GM19023 (cell line): ENCODE measurements at regions not wholly inside any gene's neighbourhood (a gene's known extent, or its start where the extent isn't known, plus 50 kb on each side); places are given as distances from the start of the nearest gene placed in this dataset.
A peak's percentile ranks its signal among the peaks of the same experiment; 100 is the strongest.
"Not testable (repeated sequence)": the region's sequence is repeated elsewhere in the genome, so short reads cannot be mapped to it uniquely, and the experiment has no call there.

Experiments
- ATAC-seq: cut with Tn5 transposase; IDR thresholded peaks from one replicate; pipeline ENCODE4 v1.9.1; 2021; ENCODE audit warnings: mild to moderate bottlenecking, moderate library complexity; ENCODE audit not compliant: unreplicated experiment

DNA sequence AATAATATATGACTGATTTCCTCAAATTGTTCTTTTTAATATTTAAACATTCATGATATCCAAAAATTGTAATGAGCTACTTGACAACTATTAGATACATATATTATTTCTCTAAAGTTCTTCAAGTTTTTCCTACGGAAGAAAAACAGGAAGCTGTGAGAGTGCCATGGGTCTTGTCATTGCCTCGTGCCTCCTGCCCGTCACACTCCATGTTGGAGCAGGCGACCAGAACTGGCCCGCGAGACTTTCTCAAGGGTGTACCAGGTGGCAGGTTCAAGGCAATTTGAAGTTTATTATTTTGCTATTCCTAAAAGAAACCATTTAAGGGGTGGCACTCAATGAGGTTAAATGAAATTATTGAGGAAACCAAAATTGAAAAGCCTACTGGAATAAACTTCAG, 337.2 kb downstream of the HACE1 start:
- no peak for ATAC-seq

DNA sequence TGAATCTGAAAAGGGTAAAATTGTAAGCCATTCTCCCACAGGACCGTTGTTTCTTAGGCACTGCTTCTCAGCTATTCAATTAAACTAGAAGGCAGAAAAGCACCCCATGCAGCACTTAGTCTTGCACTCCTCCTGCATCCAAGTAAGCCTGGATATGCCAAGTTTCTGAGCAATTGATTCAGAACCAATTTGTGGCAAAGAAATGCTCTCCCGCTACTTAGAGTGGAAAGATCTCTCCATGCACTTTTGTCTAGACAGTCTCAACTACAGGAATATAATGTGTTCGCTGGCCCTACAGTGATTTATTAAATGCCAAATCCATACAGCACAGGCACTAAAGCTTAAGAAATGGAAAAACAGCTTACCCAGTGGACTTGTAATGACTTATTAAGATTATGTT, 338.5 kb downstream of the HACE1 start:
- no peak for ATAC-seq

DNA sequence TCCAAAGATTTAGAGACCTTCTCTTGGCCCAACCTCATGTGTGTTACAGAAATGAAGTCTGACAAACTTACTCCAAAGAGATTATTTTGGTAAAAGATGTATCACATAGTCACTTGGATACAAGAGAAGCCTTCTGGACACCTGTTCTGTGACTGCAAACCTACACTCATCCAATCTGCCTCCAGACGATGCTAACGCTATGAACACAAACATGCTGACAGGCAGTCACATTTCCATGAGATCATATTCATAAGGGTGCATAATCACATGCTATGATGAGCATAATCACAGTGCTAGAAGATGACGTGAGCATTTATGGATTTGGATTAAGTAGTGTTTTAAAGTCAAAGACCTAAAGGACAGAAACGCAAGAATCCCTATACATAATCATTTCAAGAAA, 340.2 kb downstream of the HACE1 start:
- no peak for ATAC-seq

DNA sequence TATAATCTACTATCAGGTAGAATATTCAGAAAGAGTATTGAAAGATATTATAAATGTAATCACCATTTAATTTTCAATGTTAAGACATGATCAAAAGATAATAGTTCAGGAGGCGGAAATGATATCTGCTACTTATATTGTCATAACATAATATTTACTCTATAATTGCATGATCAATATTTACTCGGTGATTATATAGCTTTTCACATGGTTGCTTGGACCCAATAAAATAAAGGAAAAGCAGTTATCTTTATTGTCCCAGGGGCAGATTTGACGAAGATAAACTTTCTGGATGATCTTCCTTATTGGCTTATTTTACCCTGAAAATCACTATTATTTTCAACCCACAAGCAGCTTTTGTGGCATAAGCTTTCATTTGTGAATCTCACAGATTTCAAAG, 350.4 kb downstream of the HACE1 start:
- no peak for ATAC-seq

DNA sequence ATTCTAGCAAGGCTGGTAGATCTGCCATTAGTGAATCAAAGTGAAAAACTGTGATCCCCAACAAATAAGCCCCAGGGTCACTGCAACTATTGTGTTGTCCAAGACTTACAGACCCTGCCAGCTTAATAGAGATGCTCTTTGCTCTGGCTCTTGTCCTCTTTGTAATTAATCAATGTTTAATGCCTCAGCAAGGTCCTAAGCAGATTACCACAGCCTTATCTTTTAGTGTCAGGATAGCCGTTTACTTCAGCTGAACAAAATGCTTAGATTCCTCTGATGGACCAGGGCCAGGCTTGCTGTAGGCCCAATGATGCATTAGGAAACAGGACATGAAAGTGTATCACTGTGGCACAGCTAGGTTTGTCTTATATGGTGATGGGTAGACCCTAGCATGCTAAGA, 353.3 kb downstream of the HACE1 start:
- ATAC-seq = no peak

DNA sequence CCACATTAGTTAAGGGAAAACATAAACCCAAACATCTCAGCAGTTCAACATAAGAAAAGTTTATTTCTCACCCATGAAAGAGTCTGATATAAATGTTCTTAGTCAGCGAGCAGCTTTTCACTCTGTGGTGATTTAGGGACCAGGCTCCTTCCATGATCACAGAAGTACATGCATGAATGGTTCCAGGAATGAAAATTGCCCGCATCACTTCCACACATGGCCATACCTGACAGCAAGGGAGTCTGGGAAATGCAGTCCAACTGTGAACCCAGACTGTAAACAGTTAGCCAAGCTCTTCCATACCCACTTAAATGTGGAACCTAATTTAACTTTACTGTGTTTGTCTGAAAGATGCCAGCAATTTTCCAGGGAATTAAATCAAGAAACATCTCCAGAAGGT, 353.9 kb downstream of the HACE1 start:
- ATAC-seq = no peak

DNA sequence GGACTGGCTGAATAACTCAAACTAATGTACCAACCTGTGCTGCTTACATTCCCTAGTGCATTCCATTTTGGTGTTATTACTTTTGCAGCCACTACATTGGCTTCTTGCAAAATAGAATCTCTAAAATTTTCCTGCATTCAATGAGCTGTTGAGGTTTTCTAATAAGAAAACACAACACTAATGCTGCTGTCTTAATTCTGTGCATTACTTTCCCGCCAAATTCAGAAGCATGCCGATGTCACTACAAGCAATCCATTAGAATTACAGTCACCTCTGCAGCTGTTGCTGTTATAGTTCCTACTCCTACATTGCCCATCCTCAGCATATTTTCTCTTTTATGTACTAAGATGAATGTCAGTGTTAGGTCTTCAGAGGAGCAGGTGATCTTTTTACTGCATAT, 359.5 kb downstream of the HACE1 start:
- ATAC-seq = no peak

DNA sequence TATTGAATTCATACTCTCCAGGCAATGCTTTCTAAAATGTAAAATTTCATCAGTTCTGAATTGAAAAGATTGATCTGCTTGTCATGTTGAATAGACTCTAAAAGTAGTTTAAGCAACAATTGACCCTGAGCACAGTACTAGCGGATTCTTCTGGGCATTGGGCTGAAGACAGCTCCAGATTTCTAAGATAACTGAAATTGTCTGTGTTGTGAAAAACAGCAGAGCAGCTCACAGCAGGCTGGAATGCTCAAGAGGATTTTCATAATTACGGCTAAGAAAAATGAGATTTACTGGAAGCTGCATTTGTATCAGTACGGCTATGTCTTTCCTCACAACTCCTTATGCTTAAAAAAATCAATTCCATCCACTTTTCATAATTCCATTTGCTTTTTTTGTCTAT, 373.7 kb downstream of the HACE1 start:
- no peak for ATAC-seq

DNA sequence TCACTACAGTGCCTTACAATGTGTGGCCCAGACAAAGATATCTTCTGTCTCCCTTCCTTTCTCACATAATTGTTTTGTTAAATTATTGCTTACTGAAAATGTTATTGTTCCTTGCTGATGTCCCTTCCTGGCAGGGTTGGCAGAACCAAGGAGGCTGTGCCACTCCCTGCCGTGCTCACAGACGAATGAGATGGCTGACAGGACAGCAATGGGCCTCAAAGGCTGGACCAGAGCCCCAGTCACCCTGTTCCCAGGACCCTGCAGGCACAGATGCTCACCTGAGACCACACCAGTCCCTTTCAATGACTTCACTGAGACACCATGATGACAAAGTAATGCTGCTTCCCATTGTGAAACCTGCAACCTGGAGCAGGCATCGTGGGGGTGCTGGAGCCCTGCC, 375.1 kb downstream of the HACE1 start:
- no peak for ATAC-seq

DNA sequence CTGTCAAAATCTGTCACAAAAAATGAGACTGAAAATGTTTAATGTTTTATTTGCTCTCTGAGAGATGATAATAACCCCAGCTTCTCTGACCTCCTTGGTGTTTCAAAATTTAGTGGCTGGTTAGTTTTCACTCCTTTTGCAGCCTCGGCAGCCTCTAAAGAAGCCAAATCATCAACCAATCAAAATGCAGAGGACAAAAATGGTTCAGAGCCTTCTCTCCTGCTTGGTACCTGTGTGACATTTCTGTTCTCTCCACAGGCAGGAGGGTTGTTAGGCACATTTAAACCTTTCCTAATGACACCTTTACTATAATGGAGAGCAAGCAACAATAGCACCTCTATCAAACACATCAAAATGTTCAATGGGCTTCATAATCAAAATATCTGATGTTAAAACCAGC, 375.5 kb downstream of the HACE1 start:
- ATAC-seq = no peak

DNA sequence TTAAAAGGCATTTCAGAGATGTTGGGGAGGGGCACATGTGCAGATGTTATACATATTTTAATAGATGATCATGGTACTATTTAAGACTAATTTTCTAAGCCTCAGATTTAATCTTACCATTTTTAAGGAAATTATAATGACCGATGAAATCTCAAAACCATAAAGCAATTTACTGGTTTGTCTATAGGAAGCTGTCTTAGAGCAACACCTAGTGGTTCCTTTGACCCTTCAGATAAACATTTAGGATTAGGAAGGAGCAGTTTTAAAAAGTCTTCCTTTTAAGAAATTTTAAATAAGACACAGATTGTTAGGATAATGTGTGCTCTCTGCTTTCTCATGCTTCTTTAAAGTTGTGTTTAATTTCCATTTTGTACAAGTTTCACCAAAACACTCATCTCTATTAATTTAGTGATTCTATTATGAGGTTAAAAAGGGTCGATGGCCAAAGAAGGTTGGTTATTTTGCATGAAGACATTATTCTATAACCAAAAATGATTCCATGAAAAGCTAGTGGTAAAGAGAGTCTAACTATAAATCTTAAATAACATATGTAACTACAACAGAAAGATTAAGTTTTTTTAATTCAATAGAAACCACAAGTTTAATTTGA, 376.4 kb downstream of the HACE1 start:
- no peak for ATAC-seq

DNA sequence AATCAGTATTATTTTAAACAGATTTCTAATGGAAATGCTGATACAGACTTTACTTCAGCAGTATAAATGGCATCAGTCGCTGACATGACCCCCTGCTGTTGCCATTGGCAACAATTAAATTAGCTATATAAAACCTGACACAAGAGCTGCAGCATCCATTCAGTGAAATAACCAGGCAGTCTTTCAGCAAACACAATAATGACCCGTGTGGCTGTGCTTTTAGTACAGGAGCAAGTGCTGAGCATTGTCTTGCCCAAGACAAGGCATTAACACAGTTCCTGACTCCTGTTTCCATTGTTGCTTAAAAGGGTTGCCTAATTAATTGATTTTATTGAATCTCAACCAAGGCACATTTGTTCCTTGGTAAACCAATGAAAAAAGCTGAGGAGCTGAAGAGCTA, 382.1 kb downstream of the HACE1 start:
- ATAC-seq = no peak

DNA sequence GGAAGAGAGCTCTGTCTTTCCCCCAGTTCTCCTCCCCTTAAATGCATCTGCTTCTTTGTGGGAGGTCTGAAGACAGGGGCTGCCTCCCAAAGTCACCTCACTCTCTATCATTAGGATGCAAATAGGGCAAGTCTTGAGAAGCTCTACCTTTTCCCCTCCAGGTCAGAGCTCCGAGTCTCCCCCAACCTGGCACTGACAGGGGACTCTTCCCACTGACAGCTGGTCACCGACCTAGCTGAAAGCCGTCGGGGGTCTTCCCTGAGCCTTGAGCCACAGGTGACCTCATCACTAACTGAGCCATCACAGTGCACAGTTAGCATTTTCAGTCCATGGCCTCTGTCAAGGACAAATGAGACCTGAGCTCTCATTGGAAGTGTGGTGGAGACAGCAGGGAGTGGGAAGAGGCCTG, 386.7 kb downstream of the HACE1 start:
- ATAC-seq = no peak

DNA sequence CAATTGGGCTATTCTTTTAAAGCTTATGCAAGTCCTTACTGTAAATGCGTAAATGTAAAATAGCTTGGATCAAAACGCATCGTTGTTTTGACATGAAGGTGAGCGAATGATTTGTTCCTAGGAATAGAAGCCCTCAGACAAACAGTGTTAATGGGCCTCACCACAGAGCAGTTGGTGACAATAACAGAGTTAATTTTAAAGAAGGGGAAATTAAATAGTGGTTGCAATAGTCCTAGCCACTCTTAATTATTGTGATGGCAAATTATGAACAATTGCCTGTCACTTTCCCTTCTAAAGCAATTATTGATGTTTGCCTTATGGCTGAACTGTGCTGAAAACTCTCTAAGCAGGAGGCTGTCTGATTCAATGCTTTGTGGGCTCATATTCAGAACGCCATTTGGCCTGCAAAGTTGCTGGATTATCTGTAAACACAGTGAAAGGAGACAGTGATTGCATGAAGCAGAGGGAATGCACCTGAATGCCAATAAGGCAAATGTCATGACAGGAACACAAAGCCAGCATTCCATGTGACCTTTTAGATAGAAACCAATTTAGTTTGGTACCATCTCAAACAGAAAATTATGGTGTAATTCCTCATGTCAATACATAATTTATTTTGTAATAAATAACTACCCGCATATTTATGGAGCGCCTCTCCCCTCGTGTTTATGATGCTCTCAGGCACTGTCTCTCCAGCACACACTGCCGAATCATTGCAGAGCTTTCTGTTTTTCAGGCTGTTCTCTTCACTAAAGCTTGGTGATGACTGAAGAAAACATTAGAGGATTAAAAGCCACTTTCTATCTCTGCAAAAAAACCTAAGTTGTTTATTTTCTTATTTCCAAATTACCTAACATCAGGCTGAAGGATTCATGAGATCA, 387.5 kb downstream of the HACE1 start:
- ATAC-seq = no peak

DNA sequence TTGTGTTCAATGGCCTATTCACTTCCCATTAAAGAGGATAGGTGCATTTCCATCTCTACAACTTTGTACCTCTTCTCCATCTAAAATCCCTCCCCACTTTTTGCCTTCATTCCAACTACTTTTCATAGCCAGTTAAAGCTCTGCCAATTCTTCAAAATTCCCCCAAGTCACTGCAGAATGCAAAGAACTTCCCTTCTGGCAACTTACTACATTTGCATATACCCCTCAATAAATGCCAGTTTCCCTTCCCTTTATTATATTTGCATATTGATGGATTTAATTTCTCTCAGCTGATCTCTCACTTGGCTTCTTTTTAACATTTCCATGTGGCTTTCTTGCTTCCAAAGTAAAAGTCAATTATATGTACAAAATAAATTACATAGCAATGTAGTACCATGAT, 393.4 kb downstream of the HACE1 start:
- ATAC-seq = no peak

DNA sequence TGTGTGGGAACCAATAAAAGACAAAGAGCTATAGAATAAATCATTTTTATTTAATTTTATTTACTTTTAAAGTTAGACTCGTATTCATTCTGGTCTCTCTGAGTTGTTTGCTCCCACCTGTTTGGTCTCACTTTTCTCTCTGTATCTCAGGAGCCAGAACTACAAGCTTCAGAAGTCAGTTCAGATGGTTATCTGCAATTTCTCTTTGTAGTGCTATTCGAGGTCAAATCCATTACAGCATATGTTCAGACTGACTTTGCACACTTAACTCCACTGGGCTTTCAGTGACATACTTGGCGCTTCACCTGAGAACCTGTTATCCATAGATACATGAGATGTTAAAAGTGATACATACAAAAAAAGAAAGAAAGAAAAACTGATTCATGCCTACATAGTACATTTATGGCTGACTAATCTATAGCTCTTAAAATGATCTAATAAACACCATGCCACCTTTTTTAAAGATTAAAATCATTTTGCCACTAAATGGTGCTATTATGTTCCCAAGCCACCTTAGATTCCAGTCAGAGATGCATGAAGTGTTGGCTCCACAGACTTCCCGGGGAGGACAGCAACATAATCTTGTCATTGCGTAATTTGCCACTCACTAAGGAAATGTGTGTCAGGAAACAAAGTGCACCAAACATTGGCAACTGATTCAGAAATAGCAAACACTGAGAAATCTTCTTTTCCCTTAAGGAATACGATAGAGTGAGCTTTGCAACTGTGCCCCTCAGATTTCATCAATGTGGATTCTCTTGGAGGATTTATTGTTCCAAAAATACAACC, 396.7 kb downstream of the HACE1 start:
- no peak for ATAC-seq

DNA sequence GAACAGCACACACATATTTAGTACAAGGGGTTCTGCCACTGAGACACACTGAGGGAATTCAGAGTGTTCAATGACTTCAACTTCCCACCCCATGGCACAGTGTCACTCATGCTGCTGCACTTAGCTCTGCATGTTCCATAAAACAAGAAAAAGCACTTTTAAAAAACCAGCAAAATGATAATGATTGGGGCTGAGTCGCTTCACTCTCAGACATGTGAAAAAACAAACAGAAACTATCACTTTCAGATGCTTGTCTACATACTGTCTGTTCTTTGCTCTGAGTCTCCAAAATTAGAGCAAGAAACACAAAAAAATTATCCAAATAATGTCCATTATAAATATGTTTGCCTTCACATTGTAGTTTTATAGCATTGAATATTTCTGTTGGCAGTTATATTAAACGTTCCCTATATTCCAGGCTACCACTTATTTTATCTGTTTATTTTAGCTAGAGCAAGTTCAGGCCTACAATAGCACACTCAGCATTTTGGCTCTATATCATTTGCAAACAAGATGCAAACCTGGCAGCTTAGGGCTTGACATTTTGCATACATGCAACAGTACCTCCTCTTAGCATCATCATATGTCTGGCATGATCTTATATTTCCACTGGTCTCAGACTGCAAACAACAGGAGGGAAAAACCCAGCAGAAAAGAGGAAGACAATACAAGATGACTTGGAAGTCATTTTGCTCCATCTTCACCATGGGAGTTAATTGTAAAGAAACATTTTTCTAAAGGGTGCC, 398.8 kb downstream of the HACE1 start:
- ATAC-seq = peak; percentile 59

DNA sequence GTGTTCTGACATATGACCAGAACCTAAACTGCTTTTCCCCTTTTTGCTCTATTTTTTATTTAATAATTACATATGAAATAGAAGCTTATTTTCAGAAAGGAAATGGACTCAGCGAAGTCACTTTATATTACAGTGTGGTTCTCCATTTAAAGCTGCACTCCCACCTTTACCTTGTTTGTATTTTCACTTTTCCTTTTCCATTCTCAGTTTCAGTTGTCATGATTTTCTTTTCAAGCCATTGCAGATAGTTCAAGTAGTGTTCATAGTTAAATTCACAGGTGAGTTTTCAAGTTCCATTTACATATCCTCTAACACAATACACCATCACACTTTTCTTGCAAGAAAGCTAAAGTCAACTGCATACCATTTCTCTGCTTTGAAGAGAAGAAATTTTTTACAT, 400.2 kb downstream of the HACE1 start:
- no peak for ATAC-seq

DNA sequence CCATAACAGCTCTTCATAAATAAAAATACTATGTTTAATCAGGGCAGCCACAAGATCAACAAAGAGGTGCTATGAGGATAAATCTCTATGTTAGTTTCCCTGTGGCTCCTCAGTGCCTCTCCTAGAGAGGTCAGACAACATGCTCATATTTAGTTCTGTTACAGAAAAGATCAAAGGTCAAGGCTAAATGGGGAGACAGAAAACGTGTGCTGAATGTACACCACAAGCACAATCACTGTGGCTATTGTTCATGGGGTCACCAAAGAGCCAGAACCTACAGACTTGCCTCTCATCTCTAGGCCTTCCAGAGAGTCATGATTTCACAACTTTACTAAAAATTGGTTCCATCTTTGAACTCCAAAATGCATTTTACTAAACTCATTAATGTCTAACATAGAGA, 409.8 kb downstream of the HACE1 start:
- no peak for ATAC-seq

DNA sequence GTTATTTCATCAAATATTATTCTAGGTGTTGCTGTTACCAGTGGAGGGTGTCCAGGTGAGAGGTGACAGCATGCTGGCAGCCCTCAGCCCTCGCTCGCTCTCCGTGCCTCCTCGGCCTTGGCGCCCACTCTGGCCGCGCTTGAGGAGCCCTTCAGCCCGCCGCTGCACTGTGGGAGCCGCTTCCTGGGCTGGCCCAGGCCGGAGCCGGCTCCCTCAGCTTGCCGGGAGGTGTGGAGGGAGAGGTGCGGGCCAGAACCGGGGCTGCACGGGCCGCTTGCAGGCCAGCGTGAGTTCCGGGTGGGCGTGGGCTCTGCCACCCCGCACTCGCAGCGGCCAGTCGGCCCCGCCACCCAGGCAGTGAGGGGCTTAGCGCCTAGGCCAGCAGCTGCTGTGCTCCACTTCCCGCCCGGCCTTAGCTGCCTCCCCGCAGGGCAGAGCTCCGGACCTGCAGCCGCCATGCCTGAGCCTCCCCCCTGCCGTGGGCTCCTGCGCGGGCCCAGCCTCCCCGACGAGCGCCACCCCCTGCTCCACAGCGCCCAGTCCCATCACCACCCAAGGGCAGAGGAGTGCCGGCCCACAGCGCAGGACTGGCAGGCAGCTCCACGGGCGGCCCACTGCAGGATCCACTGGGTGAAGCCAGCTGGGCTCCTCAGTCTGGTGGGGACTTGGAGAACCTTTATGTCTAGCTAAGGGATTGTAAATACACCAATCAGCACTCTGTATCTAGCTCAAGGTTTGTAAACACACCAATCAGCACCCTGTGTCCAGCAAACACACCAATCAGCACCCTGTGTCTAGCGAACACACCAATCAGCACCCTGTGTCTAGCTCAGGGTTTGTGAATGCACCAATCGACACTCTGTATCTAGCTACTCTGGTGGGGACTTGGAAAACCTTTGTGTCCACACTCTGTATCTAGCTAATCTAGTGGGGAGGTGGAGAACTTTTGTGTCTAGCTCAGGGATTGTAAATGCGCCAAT, 413.3 kb downstream of the HACE1 start:
- not testable (repeated sequence) for ATAC-seq
